H9 (cell line): ENCODE measurements at regions not wholly inside any gene's neighbourhood (a gene's known extent, or its start where the extent isn't known, plus 50 kb on each side); places are given as distances from the start of the nearest gene placed in this dataset.

Source experiments
- DNase-seq: peaks from one replicate; pipeline ENCODE4 v3.0.0-alpha.2; 2017
- H2AFZ ChIP-seq: one replicate; pipeline ENCODE4 v1.6.1; 2013; ENCODE audit warnings: mild to moderate bottlenecking, low read length, control low read depth, moderate library complexity
- H2AK5ac ChIP-seq: 2 replicates; pipeline ENCODE4 v1.6.1; 2013; ENCODE audit warnings: low read length, control low read depth, mixed read lengths; ENCODE audit not compliant: insufficient read length
- H2BK120ac ChIP-seq: one replicate; pipeline ENCODE4 v1.6.1; 2013; ENCODE audit warnings: low read depth, mild to moderate bottlenecking, low read length, control low read depth, inconsistent platforms; ENCODE audit not compliant: poor library complexity, severe bottlenecking
- H2BK12ac ChIP-seq: 2 replicates; pipeline ENCODE4 v1.6.1; 2013; ENCODE audit warnings: low read length, control low read depth, mixed read lengths, low read depth; ENCODE audit not compliant: insufficient read length
- H2BK15ac ChIP-seq: 2 replicates; pipeline ENCODE4 v1.6.1; 2013; ENCODE audit warnings: low read depth, low read length, control low read depth
- H2BK20ac ChIP-seq: one replicate; pipeline ENCODE4 v1.6.1; 2013; ENCODE audit warnings: low read depth, mild to moderate bottlenecking, low read length, control low read depth, inconsistent platforms; ENCODE audit not compliant: poor library complexity, severe bottlenecking
- H2BK5ac ChIP-seq: 2 replicates; pipeline ENCODE4 v1.6.1; 2013; ENCODE audit warnings: low read length, control low read depth, mixed read lengths; ENCODE audit not compliant: insufficient read length
- H3K14ac ChIP-seq: 2 replicates; pipeline ENCODE4 v1.6.1; 2013; ENCODE audit warnings: low read length, control low read depth; ENCODE audit not compliant: insufficient read depth
- H3K18ac ChIP-seq: 2 replicates; pipeline ENCODE4 v1.6.1; 2013; ENCODE audit warnings: low read depth, mild to moderate bottlenecking, mixed read lengths, low read length, control low read depth; ENCODE audit not compliant: insufficient read length
- H3K23ac ChIP-seq: 2 replicates; pipeline ENCODE4 v1.6.1; 2013; ENCODE audit warnings: low read length, control low read depth, mixed read lengths, low read depth; ENCODE audit not compliant: insufficient read length
- H3K23me2 ChIP-seq: 2 replicates; pipeline ENCODE4 v1.6.1; 2013; ENCODE audit warnings: low read depth, mild to moderate bottlenecking, mixed read lengths, low read length, control low read depth; ENCODE audit not compliant: insufficient read length, poor library complexity, severe bottlenecking
- H3K27ac ChIP-seq: 2 replicates; pipeline ENCODE4 v1.5.1; 2013; ENCODE audit warnings: low read length, control low read depth, mixed read lengths, low read depth; ENCODE audit not compliant: insufficient read length
- H3K27me3 ChIP-seq: 2 replicates; pipeline ENCODE4 v1.6.1; 2013; ENCODE audit warnings: low read length, control low read depth, inconsistent platforms; ENCODE audit not compliant: insufficient read depth
- H3K4ac ChIP-seq: 2 replicates; pipeline ENCODE4 v1.6.1; 2013; ENCODE audit warnings: low read depth, mild to moderate bottlenecking, control low read depth, inconsistent platforms, low read length, moderate library complexity
- H3K4me1 ChIP-seq: 2 replicates; pipeline ENCODE4 v1.6.1; 2013; ENCODE audit warnings: low read length, control low read depth, inconsistent platforms; ENCODE audit not compliant: insufficient read depth
- H3K4me2 ChIP-seq: 2 replicates; pipeline ENCODE4 v1.6.1; 2013; ENCODE audit warnings: low read length, control low read depth, mixed read lengths; ENCODE audit not compliant: insufficient read length, insufficient read depth
- H3K56ac ChIP-seq: 2 replicates; pipeline ENCODE4 v1.6.1; 2013; ENCODE audit warnings: low read depth, mild to moderate bottlenecking, mixed read lengths, low read length, control low read depth; ENCODE audit not compliant: insufficient read length
- H3K79me1 ChIP-seq: 2 replicates; pipeline ENCODE4 v1.6.1; 2013; ENCODE audit warnings: low read depth, mild to moderate bottlenecking, moderate library complexity, low read length, control low read depth, inconsistent platforms; ENCODE audit not compliant: insufficient read depth, poor library complexity, severe bottlenecking
- H3K79me2 ChIP-seq: 2 replicates; pipeline ENCODE4 v1.6.1; 2013; ENCODE audit warnings: low read length, control low read depth, inconsistent platforms; ENCODE audit not compliant: insufficient read depth
- H3K9ac ChIP-seq: 2 replicates; pipeline ENCODE4 v1.6.1; 2013; ENCODE audit warnings: low read length, control low read depth, mixed read lengths; ENCODE audit not compliant: insufficient read length; ENCODE audit errors: extremely low read depth
- H3K9me3 ChIP-seq: one replicate; pipeline ENCODE4 v1.6.1; 2013; ENCODE audit warnings: low read depth, low read length, inconsistent platforms; ENCODE audit not compliant: control insufficient read depth
- H3T11ph ChIP-seq: one replicate; pipeline ENCODE4 v1.6.1; 2013; ENCODE audit warnings: mild to moderate bottlenecking, low read length, control low read depth, inconsistent platforms
- H4K20me1 ChIP-seq: one replicate; pipeline ENCODE4 v1.6.1; 2013; ENCODE audit not compliant: control insufficient read depth, insufficient read length, insufficient read depth
- H4K5ac ChIP-seq: 2 replicates; pipeline ENCODE4 v1.6.1; 2013; ENCODE audit warnings: low read depth, mild to moderate bottlenecking, mixed read lengths, low read length, control low read depth; ENCODE audit not compliant: insufficient read length
- H4K8ac ChIP-seq: replicated peaks from 2 replicates; pipeline ENCODE4 v1.6.1; 2013; ENCODE audit warnings: low read length, control low read depth, mixed read lengths, low read depth; ENCODE audit not compliant: insufficient read length
- H4K91ac ChIP-seq: 2 replicates; pipeline ENCODE4 v1.6.1; 2013; ENCODE audit warnings: low read depth, mild to moderate bottlenecking, moderate library complexity, mixed read lengths, low read length, control low read depth; ENCODE audit not compliant: insufficient read length
- H3K27ac Mint-ChIP-seq, 3 experiments: 2 replicates in 2 of 3; 3 replicates in 1 of 3; pipeline ENCODE4 v1.8.0; 2020 to 2021; ENCODE audit warnings: mixed read lengths in 3 of 3, mild to moderate bottlenecking in 1 of 3, moderate library complexity in 1 of 3
- H3K27me3 Mint-ChIP-seq: 2 replicates; pipeline ENCODE4 v1.8.0; 2021; ENCODE audit warnings: low read depth, mild to moderate bottlenecking, moderate library complexity, mixed read lengths
- H3K36me3 Mint-ChIP-seq, 3 experiments: 2 replicates in 2 of 3; 3 replicates in 1 of 3; pipeline ENCODE4 v1.8.0; 2020 to 2021; ENCODE audit warnings: low read depth in 3 of 3, mixed read lengths in 3 of 3; ENCODE audit not compliant: insufficient read depth in 1 of 3
- H3K4me1 Mint-ChIP-seq, 2 experiments: 2 replicates each; pipeline ENCODE4 v1.8.0; 2020; ENCODE audit warnings: mixed read lengths in 2 of 2
- H3K4me3 Mint-ChIP-seq, 2 experiments: 2 replicates in 1 of 2; 3 replicates in 1 of 2; pipeline ENCODE4 v1.8.0; 2020 to 2021; ENCODE audit warnings: mild to moderate bottlenecking in 2 of 2, mixed read lengths in 2 of 2, moderate library complexity in 1 of 2
- H3K9me3 Mint-ChIP-seq, 2 experiments: 2 replicates in 1 of 2; 3 replicates in 1 of 2; pipeline ENCODE4 v1.8.0; 2020; ENCODE audit warnings: mild to moderate bottlenecking in 2 of 2, mixed read lengths in 2 of 2, moderate library complexity in 1 of 2
- CTCF ChIP-seq: fragments of 200-600 bp; sonication (generic); conservative IDR thresholded peaks from 3 replicates; pipeline ENCODE4 v1.8.0; 2021; ENCODE audit warnings: antibody characterized with exemption, mild to moderate bottlenecking
- WGBS: extraction: QIAGEN DNeasy Blood & Tissue Kit; methylation state at CpG from one replicate; pipeline ENCODE4 v1.1.7; 2013; ENCODE audit warnings: missing lambda C conversion rate, low lambda C conversion rate, mixed read lengths; ENCODE audit not compliant: insufficient read length; ENCODE audit errors: extremely low coverage; 5-methylcytosine and 5-hydroxymethylcytosine counted together

GRCh38 chr12:105769486-105769885, 369.3 kb downstream of the NUAK1 start:
- no peak overlapping the region for H3K27ac ChIP-seq
- no peak overlapping the region for H3K56ac ChIP-seq
- no peak overlapping the region for H3K4ac ChIP-seq
- no peaks in the 10 kb centered on the region for H3K27me3 ChIP-seq
- H4K5ac ChIP-seq: no peak overlapping the region
- H3K23ac ChIP-seq: no peak overlapping the region
- Mint-ChIP-seq H3K36me3 (no peaks in the 10 kb centered on the region; a peak in 1 of 7 replicates), H3K4me1 (peaks cover 13% of the 10 kb centered on the region in 2 experiments), H3K4me3 (no peak overlapping the region), H3K9me3 (no peaks in the 10 kb centered on the region), H3K27me3 (peaks cover 5% of the 10 kb centered on the region; the same call in 1 of the 2 replicates), H3K27ac (no peak overlapping the region)
- H2AFZ ChIP-seq: no peak overlapping the region
- no peaks in the 10 kb centered on the region for H3K79me1 ChIP-seq
- H4K91ac ChIP-seq: no peak overlapping the region
- H2BK5ac ChIP-seq: no peak overlapping the region
- H3K79me2 ChIP-seq: no peaks in the 10 kb centered on the region
- H3K9ac ChIP-seq: no peak overlapping the region
- WGBS: no CpG with 5 or more reads among the region's 2 CpGs
- no peak for DNase-seq
- no peak overlapping the region for H3K18ac ChIP-seq
- H3K4me2 ChIP-seq: no peak overlapping the region
- TF ChIP-seq CTCF: no peak
- H3T11ph ChIP-seq: no peak overlapping the region
- H3K4me1 ChIP-seq: no peaks in the 10 kb centered on the region
- no peak overlapping the region for H2BK20ac ChIP-seq
- H2AK5ac ChIP-seq: no peak overlapping the region
- H2BK12ac ChIP-seq: no peak overlapping the region
- no peak overlapping the region for H2BK15ac ChIP-seq
- no peak overlapping the region for H2BK120ac ChIP-seq
- no peaks in the 10 kb centered on the region for H3K9me3 ChIP-seq
- H3K23me2 ChIP-seq: no peaks in the 10 kb centered on the region
- no peak overlapping the region for H3K14ac ChIP-seq
- no peak overlapping the region for H4K8ac ChIP-seq
- H4K20me1 ChIP-seq: no peaks in the 10 kb centered on the region
